ENCODE measurements at regions not wholly inside any gene's neighbourhood (a gene's known extent, or its start where the extent isn't known, plus 50 kb on each side); places are given as distances from the start of the nearest gene placed in this dataset.

GRCh38 chr21:33973268-33973667 lies 57.7 kb upstream of the ATP5PO start:
- no peak for TF ChIP-seq CTCF (conservative IDR thresholded peaks at IDR 0.05; ENCODE audit: low read depth, low read length)
- Histone ChIP-seq H3K4me3 (IDR thresholded peaks at IDR 0.05; ENCODE audit: insufficient read depth, low read depth, low read length) (no peak overlapping the region), H4K20me1 (ENCODE audit: insufficient read depth) (no peaks in the 10 kb centered on the region), H3K4me1 (ENCODE audit: low read depth, poor library complexity, severe bottlenecking) (no peaks in the 10 kb centered on the region), H3K36me3 (ENCODE audit: insufficient read depth) (no peaks in the 10 kb centered on the region), H3K27me3 (ENCODE audit: insufficient read depth, low read depth) (no peaks in the 10 kb centered on the region), H2AFZ (ENCODE audit: low read depth) (no peak overlapping the region), H3K4me2 (no peak overlapping the region), H3K9ac (no peak overlapping the region), H3K79me2 (ENCODE audit: insufficient read depth, low read depth) (no peaks in the 10 kb centered on the region), H3K27ac (no peak overlapping the region)

- no peaks in the 10 kb centered on the region for H4K20me1 ChIP-seq (ENCODE audit: insufficient read depth)
- H3K4me2 ChIP-seq, result no peak overlapping the region
- no peaks in the 10 kb centered on the region for H3K4me1 ChIP-seq (ENCODE audit: low read depth, poor library complexity, severe bottlenecking)
- no peak for TF ChIP-seq CTCF (conservative IDR thresholded peaks at IDR 0.05; ENCODE audit: low read depth, low read length)
- no peak overlapping the region for H2AFZ ChIP-seq (ENCODE audit: low read depth)
- no peak overlapping the region for H3K27ac ChIP-seq
- no peaks in the 10 kb centered on the region for H3K36me3 ChIP-seq (ENCODE audit: insufficient read depth)
- H3K79me2 ChIP-seq (ENCODE audit: insufficient read depth, low read depth), result no peaks in the 10 kb centered on the region
- no peak overlapping the region for H3K9ac ChIP-seq
- no peak overlapping the region for H3K4me3 ChIP-seq (IDR thresholded peaks at IDR 0.05; ENCODE audit: insufficient read depth, low read depth, low read length)
- H3K27me3 ChIP-seq (ENCODE audit: insufficient read depth, low read depth), result no peaks in the 10 kb centered on the region
Observed at GRCh38 chr21:33972539-33972938, 56.9 kb upstream of the ATP5PO start.

- H3K27me3 ChIP-seq (ENCODE audit: insufficient read depth, low read depth), result no peaks in the 10 kb centered on the region
- no peak overlapping the region for H2AFZ ChIP-seq (ENCODE audit: low read depth)
- H3K27ac ChIP-seq, result no peak overlapping the region
- H3K9ac ChIP-seq, result no peak overlapping the region
- no peak overlapping the region for H3K4me3 ChIP-seq (IDR thresholded peaks at IDR 0.05; ENCODE audit: insufficient read depth, low read depth, low read length)
- H3K4me2 ChIP-seq, result no peak overlapping the region
- no peaks in the 10 kb centered on the region for H3K36me3 ChIP-seq (ENCODE audit: insufficient read depth)
- H3K4me1 ChIP-seq (ENCODE audit: low read depth, poor library complexity, severe bottlenecking), result no peaks in the 10 kb centered on the region
- H3K79me2 ChIP-seq (ENCODE audit: insufficient read depth, low read depth), result no peaks in the 10 kb centered on the region
- no peak for TF ChIP-seq CTCF (conservative IDR thresholded peaks at IDR 0.05; ENCODE audit: low read depth, low read length)
- no peaks in the 10 kb centered on the region for H4K20me1 ChIP-seq (ENCODE audit: insufficient read depth)
Observed at GRCh38 chr21:33971492-33972013, 55.9 kb upstream of the ATP5PO start.

GRCh38 chr21:33969581-33969980 lies 54.0 kb upstream of the ATP5PO start:
- Histone ChIP-seq H3K36me3 (ENCODE audit: insufficient read depth) (no peaks in the 10 kb centered on the region), H3K27ac (no peak overlapping the region), H3K27me3 (ENCODE audit: insufficient read depth, low read depth) (no peaks in the 10 kb centered on the region), H4K20me1 (ENCODE audit: insufficient read depth) (no peaks in the 10 kb centered on the region), H3K4me1 (ENCODE audit: low read depth, poor library complexity, severe bottlenecking) (no peaks in the 10 kb centered on the region), H3K79me2 (ENCODE audit: insufficient read depth, low read depth) (no peaks in the 10 kb centered on the region), H3K4me3 (IDR thresholded peaks at IDR 0.05; ENCODE audit: insufficient read depth, low read depth, low read length) (no peak overlapping the region), H2AFZ (ENCODE audit: low read depth) (no peak overlapping the region), H3K4me2 (no peak overlapping the region), H3K9ac (no peak overlapping the region)
- TF ChIP-seq CTCF (conservative IDR thresholded peaks at IDR 0.05; ENCODE audit: low read depth, low read length), result no peak

Measured in KMS-11 (cell line).